Non-pigmented ciliary epithelial cell (primary cell): ENCODE measurements at regions not wholly inside any gene's neighbourhood (a gene's known extent, or its start where the extent isn't known, plus 50 kb on each side); places are given as distances from the start of the nearest gene placed in this dataset.
"Not testable (repeated sequence)": the region's sequence is repeated elsewhere in the genome, so short reads cannot be mapped to it uniquely, and the experiment has no call there.

ENCODE experiments used
- DNase-seq: peaks from one replicate; pipeline ENCODE4 v3.0.0-alpha.2; 2010; ENCODE audit warnings: low read depth

DNA sequence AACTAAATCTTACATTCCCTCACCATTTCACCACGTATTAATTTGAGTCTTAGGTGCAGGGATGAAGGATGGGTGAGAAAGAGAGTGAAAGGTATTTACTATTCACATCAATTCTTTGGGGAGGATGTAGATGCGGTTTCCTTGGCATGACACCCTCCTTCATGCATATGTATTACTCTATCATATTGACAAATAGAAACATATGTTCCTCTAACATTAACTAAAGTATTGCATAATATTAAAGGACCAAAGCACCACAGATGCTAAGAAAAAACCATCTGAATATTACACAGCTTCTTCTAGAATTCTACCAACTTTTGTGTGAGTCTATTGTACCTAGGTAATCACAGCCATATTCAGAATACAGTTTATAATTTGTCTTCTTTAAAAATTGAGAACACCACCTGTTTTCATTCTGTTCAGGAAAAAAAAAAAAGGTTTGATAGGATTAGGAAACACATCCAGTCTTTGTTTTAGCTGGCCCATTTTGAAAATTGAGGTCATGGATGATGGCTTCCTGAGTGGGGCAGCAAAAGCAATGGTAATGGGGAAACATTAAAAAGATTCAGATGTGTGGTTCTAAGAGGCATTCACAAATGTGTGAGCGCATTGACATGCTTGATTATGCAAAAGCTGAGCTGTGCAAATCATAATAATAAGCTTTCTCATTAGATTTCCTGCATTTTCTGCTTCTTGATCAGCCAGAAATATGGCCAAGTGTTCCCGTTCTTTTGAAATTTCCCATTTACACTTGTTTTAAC lies 1011.5 kb upstream of the NUDT12 start:
- DNase-seq: no peak

DNA sequence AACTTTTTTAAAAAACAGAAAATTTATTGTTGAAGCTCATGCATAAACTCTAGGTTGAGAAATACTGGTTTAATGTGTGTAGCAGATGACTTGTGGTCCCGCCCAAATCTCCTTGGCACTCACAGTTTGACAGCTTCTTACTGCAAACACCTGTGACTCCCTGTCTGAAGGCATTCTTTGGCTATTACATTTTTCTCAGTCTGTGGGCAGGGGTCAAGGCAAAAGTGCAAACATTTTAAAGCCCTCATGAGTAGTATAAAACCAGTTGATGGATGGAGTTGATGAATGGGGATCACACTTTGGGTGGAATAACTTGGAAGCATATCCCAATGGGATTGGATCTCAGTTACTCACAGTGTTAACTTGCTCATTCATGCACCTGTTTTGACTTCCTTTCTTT lies 1007.0 kb upstream of the NUDT12 start:
- no peak for DNase-seq

DNA sequence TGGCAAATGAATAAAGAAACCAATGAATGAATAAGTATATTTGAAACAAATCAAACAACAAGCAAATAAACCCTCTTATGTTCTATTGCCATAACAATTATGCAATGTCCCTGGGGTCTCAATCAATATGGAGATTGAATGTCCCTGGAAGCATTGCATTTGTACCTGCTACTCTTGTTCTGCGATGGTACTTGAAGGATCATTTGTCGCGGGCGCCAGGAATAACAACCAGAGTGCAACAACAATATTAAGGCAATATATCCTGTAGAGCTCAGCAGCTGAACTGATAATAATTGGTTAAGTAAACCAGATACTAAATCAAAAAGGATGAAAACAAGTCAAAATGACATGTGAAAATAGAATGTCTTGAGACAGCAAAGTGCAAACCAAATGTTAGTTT lies 1001.9 kb upstream of the NUDT12 start:
- DNase-seq: no peak

DNA sequence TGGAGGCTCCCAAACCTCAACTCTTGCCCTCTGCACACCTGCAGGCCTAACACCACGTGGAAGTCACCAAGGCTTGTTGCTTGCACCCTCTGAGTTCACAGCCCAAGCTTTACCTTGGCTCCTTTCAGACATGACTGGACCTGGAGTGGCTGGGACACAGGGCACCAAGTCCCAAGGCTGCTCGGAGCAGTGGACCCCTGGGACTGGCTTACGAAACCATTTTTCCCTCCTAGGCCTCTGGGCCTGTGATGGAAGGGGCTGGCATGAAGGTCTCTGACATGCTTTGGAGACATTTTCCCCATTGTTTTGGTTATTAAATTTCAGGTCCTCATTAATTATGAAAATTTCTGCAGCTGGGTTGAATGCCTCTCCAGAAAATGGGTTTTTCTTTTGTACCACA lies 994.4 kb upstream of the NUDT12 start:
- DNase-seq: no peak

DNA sequence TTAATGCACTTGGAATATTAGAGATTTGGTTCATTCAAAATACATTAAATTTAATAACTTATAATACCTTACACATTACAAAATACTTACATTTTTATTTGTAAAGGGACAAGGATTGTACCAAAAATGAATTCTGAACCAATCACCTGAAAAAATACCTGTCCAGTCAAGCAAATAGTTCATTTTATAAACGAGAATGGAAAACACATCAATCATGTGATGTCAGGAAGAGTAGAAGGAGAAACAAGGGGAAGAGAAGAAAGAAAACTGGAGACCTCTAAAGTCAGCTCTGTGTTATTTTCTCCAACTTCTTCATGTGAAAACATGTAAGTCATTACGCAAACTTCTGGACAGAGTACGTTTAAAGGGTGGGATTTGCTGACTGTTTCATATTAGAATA lies 989.0 kb upstream of the NUDT12 start:
- no peak for DNase-seq

DNA sequence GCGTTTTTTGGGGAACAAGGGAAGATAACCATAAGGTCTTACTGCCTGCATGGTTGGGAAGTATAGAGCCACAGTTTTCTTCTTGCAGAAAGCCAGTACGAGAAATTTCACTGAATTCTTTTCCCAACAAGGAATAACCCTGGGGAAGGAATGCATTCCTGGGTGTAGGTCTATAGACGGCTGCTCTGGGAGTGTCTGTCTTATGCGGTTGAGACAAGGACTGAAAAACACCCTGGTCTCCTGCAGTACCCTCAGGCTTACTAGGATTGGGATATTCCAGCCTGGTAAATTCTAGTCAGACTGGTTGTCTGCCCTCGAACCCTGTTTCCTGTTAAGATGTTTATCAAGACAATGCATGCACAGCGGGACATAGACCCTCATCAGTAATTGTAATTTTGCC lies 984.3 kb upstream of the NUDT12 start:
- DNase-seq: not testable (repeated sequence)

DNA sequence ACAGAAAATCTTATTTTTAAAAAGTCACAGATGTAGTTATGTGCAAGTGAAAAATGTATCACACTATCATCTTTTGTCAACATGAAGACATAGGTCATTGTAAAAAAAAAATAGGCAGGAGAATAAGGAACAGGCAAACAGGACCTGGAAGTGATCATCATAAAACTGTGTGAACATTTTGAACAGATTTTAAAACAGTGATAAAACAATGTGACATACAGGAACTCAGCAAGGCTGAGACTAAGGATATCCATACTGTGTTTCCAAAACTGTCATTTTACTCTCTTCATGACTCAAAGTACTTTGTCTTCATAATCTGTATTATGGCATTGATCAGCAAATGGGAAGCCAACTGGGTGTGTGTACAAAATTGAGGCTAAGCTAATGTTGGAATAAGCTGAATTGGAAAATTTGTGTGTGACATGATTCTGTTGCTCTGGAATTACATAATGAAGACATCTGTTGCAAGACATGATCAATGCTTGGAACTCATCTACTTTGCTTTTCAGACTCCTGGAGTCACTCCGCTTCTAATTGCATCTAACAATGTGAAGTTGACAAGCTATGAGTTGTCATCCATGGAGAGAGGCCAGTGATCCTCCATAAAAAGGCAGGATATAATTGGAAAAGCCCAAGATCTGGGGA lies 978.7 kb upstream of the NUDT12 start:
- no peak for DNase-seq

DNA sequence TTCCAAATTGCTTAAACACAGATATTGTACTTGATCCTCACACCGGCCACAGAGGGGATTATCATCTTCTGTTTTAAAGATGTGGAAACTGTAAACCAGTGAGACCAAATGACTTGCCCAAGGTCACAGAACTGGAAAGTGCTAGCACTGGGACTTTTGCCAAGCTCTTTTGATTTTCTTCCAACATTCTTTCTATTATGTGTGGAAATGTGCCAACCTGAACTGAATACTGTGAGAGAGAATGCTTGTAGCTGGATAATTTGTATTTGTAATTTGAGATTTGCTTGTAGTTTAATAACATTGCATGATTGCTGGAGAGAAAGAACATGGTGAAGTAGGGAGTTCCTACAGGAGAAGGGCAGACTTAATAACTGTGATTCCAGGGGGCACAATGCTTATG lies 977.9 kb upstream of the NUDT12 start:
- DNase-seq: peak; percentile 23

DNA sequence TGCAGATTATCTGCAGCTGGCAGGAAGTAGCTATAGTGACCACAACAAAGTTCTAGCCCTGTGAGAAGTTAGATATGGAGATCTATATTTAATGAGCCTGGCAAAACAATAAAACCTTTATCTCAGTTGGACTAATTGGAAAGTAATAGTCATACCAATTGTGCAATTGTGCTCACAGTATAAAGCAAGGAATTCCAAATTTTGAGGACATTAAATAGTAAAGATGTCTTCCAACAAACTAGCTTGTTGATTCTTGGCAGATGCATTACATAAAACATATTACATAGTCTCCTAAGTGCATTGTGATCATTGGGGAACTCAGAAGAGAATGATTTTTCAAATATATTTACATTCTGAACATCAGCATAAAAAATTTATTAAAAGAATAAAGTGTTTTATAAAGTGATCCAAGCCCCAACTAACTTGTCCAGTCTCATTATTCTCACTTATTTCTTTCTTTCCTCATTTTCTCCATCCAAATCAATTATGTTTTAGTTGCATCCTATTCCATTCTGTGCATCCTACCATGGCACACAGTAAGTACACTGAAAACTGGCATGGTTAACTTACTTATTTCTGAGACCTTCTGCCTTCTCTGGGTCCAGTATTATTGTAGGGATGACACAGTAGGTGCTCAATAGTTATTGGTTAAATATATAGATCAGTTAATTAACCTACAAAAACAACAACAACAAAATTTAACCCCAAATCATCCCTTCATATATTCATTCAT lies 977.2 kb upstream of the NUDT12 start:
- no peak for DNase-seq

DNA sequence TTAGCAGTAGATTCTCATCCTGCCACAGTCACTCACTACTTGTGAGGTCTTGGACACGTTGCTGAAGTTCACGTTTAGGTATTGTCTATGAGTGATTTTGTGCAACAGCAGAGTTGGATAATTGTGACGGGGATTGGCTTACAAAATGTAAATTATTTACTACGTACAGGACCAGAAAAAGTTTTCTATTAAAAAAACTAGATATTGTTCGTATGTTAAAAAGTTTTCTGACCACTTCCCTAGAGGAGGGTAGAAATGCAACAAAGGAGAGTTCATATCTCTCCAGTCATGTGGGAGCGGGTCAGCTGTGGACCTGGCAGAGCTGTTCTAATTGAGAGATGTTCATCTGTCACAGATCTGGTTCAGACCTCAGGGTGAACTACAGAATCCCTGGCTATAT lies 976.1 kb upstream of the NUDT12 start:
- no peak for DNase-seq

DNA sequence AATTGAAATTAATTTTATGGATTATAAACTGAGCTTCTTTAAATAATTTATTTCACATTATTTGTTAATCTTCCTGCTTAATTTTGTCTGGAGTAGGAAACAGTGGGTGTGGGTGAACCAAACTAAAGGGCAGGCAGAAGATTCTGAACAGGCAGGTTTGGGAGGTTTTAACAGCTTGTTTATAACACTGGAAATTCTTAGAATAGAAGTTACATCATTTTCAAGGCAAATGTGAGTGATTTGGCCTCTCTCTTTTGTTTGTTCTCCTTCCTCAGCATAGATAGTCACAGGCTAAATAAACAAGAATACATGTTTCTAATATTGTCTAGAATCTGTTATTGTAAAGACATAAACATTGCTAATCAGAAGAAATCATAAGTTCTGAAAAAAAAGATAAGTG lies 970.9 kb upstream of the NUDT12 start:
- no peak for DNase-seq

DNA sequence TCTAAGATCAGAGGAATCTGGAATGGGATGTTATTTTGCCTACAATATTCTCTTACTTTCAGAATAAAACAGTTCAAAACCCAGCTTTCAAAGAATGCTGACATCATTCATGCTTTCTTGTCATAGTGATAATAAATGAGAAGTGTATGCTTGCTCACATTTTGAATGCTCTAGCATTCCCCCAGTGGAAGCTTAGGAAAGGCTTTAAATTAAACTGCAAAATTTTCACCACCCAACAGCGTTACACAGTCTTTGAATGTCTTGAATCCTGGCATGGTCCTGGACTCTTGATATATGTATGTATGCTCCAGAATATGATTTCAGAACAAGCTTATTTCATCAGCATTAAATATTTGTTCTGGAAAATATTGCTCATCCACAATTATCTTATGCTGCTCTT lies 964.3 kb upstream of the NUDT12 start:
- no peak for DNase-seq

DNA sequence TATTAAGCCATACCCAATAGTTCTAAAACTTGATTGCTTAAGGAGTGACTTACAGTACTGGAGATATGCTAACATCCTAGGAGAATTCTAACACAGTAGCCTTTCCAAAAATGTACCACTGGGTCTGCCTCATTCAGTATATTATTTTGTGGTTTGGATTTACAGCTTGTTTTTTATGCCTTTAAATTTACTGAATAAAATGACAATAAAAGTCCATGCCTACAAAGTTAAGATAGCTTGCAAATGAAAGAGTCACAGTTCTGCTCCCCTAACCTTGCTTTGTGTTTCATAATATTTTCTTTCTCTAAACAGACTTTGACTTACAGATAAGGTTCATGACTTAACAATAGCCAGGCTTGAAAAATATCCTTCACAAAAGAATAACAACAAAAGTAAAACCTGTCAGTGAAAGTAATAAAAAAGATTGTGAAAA lies 951.1 kb upstream of the NUDT12 start:
- no peak for DNase-seq

DNA sequence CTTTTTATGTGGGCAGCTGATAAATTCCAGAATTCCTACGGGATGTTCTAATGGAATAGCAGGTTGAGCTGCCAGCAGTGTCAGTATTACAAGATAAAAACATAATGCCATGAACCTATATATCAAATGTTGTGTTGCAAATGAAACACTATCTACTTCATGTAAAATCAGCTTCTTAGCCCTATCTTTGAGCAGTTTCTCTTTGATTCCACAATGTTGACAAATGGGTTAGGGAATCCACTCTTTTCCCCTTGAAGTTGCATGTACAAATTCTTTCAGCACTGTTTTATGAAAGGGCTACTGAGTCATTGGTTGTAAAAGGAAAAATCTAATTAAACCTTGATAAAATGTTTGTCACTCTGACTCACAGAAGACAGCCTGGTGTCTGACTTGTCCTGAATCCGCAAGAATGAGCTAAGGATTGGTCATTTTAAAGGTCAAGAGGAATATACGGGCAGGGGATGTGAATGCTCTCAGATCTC lies 950.6 kb upstream of the NUDT12 start:
- peak; percentile 36 for DNase-seq

DNA sequence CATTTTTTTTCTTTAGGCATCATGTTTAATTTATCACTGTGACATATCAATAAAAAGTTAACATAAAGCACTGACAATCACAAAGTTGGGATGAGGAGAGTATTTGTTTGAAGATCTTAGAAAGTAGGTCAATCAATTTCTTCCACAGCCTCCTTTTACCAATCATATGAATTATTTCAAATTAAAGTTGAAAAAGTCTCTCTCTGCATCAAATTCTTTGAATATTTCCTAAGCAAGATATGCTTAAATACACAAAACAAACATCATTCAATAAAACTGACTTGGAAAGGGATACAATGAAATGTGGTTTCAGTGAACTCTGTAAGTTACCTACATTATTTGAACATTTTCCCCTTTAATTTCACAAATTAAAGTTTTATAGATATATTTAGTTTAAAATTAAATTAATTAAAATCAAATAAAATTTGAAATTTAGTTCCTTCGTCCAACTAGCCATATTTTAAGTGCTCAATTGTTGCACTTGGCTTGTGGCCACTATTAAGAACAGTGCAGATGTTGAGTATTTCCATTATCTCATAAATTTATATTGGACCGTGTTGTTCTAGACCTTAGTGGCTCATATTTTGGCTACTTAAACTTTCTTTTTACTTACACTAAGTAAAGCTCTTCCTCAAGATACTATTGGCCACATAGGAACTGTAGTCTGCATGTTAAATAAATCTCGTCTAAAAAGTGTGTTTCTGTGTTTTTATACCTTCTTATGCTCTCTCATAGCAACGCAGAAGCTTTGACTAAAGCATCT lies 949.7 kb upstream of the NUDT12 start:
- no peak for DNase-seq

DNA sequence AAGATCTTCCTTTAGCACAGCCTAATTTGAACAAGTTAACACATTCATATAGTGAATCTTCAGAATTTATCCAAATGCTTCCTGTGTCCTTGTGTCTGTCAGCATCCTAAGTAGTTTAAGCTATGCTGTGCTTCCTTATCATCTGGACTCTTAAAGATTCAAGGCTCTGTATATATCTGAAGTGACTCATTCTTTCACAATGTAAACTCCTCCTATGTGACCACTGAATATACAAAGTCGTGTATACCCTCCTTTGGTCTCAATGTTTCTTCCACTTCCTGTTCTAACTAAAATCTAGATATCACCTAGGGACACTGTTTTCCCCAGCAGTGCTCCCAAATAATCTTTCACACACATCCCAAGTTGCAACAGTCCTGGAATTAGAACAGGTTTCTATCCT lies 935.7 kb upstream of the NUDT12 start:
- DNase-seq: no peak

DNA sequence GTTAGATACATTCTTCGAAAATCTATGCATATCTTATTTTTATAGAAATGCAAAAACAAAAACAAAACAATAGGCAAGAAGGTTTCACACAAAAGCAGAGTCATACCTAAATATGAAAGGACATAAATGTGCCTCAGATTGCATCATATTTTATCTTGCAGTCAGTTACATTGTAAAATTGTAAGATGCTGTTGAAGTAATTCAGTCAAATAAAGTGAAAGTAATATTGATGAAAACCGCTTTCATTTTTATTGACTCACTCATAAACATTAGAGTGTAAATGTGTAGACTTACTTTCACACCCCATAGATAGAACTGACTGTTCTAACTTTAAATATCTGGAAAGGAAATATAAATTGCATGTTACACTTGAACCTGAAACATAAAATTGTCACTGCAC lies 931.5 kb upstream of the NUDT12 start:
- no peak for DNase-seq

DNA sequence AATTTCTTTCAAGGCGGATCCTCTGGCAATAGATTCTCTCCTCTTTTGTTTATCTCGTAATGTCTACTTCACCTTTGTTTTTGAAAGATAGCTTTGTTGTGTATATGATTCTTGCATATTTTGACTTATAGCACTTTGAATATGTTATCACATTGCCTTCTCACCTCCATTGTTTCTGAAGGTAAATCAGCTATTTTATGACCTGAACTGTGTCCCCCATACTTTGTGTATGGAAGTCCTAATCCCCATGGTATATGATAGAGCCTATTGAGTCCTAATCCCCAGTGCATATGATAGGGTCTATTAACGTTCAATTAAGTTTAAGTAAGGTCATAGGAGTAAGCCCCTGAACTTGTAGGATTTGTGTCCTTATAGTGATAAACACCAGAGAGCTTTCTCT lies 910.2 kb upstream of the NUDT12 start:
- DNase-seq: no peak

DNA sequence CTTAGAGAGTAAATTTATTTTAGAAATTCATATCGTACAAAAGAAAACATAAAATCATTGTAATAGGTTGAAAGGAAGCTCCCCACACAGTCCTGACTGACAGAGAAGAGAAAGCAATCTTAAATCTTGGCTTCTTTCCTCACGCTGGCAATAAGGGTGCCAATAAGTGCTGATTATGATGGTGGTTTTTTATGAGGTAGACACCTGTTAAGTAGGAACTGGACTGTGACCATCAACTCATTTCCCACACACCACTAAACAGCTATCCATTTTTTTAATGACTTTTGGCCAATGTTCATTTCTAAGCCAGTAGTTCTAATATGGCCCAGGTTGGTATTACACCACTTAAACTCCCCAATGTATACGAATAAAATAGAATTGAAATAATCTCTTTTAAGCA lies 893.5 kb upstream of the NUDT12 start:
- no peak for DNase-seq

DNA sequence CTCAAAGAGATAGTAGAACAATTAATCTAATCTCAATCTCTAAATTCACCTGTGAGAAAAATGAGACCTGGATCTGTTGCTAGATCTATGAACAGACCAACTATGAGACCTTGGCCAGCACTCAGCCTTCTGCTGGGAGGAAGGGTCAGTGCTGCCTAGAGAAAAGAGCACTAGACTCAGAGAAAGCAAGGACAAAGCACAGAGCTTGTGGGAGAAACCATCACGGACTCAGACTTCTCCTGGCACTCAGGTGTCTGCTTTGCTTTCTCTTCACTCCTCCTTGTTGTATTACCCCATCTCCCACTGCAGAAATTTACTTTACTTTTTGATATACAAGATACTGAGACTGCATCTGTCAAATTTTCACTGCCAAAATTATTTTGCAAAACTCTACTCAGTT lies 890.0 kb upstream of the NUDT12 start:
- DNase-seq: no peak

DNA sequence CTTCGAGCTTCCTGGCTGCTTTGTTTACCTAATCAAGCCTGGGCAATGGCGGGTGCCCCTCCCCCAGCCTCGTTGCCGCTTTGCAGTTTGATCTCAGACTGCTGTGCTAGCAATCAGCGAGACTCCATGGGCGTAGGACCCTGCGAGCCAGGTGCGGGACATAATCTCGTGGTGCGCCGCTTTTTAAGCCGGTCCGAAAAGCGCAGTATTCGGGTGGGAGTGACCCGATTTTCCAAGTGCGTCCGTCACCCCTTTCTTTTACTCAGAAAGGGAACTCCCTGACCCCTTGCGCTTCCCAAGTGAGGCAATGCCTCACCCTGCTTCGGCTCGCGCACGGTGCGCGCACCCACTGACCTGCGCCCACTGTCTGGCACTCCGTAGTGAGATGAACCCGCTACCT lies 889.3 kb upstream of the NUDT12 start:
- not testable (repeated sequence) for DNase-seq

DNA sequence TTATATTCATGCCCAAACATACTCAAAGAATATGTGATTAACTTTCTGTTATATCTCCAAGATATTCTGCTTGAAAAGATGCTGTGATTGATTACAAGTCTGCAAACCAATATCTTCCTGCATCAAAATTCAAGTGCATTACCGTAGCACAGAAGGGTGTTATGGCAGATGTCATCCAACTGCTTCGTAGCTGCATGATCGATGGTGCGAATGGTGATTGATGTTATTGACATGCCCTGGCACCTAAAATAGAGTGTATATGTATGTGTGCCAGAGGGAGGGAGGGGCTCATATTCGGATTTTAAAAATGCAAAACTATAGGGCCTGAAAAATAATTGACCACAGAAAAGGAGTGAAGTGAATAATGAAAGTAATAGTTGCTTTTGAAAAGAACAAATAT lies 882.1 kb upstream of the NUDT12 start:
- DNase-seq: no peak
